ENCODE measurements at regions not wholly inside any gene's neighbourhood (a gene's known extent, or its start where the extent isn't known, plus 50 kb on each side); places are given as distances from the start of the nearest gene placed in this dataset.

- DNase-seq (ENCODE audit: low read depth): no peak
- H3K4me3 ChIP-seq (ENCODE audit: low read depth, low read length): no peak overlapping the region
- in situ Hi-C loops (cut with HindIII; ENCODE audit: low sequenced_read_pairs): no loop called here
- TF ChIP-seq CTCF (IDR thresholded peaks at IDR 0.05; ENCODE audit: low read depth, low read length, missing control alignments): no peak
These were observed 346.6 kb downstream of the DHX15 start for GRCh38 chr4:24237709-24238108.

- in situ Hi-C loops (cut with HindIII; ENCODE audit: low sequenced_read_pairs): no loop called here
- DNase-seq (ENCODE audit: low read depth): no peak
- no peak for TF ChIP-seq CTCF (IDR thresholded peaks at IDR 0.05; ENCODE audit: low read depth, low read length, missing control alignments)
- no peak overlapping the region for H3K4me3 ChIP-seq (ENCODE audit: low read depth, low read length)
These were observed 346.7 kb upstream of the PPARGC1A start for GRCh38 chr4:24236532-24236931.

- in situ Hi-C loops (cut with HindIII; ENCODE audit: low sequenced_read_pairs): no loop called here
- no peak for TF ChIP-seq CTCF (IDR thresholded peaks at IDR 0.05; ENCODE audit: low read depth, low read length, missing control alignments)
- no peak overlapping the region for H3K4me3 ChIP-seq (ENCODE audit: low read depth, low read length)
- no peak for DNase-seq (ENCODE audit: low read depth)
These were observed 346.3 kb upstream of the PPARGC1A start for GRCh38 chr4:24236120-24236519.

- DNase-seq (ENCODE audit: low read depth): no peak
- in situ Hi-C loops (cut with HindIII; ENCODE audit: low sequenced_read_pairs): no loop called here
- no peak for TF ChIP-seq CTCF (IDR thresholded peaks at IDR 0.05; ENCODE audit: low read depth, low read length, missing control alignments)
- no peak overlapping the region for H3K4me3 ChIP-seq (ENCODE audit: low read depth, low read length)
These were observed 345.8 kb upstream of the PPARGC1A start for GRCh38 chr4:24235618-24236017.

- TF ChIP-seq CTCF (IDR thresholded peaks at IDR 0.05; ENCODE audit: low read depth, low read length, missing control alignments): no peak
- in situ Hi-C loops (cut with HindIII; ENCODE audit: low sequenced_read_pairs): no loop called here
- DNase-seq (ENCODE audit: low read depth): no peak
- H3K4me3 ChIP-seq (ENCODE audit: low read depth, low read length): no peak overlapping the region
These were observed 344.5 kb upstream of the PPARGC1A start for GRCh38 chr4:24234288-24234848.

GRCh38 chr4:24230955-24231354 is 341.1 kb upstream of the PPARGC1A start:
- H3K4me3 ChIP-seq (ENCODE audit: low read depth, low read length): no peak overlapping the region
- no peak for DNase-seq (ENCODE audit: low read depth)
- TF ChIP-seq CTCF (IDR thresholded peaks at IDR 0.05; ENCODE audit: low read depth, low read length, missing control alignments): no peak
- in situ Hi-C loops (cut with HindIII; ENCODE audit: low sequenced_read_pairs): no loop called here

- in situ Hi-C loops (cut with HindIII; ENCODE audit: low sequenced_read_pairs): no loop called here
- TF ChIP-seq CTCF (IDR thresholded peaks at IDR 0.05; ENCODE audit: low read depth, low read length, missing control alignments): no peak
- no peak for DNase-seq (ENCODE audit: low read depth)
- no peak overlapping the region for H3K4me3 ChIP-seq (ENCODE audit: low read depth, low read length)
These were observed 340.1 kb upstream of the PPARGC1A start for GRCh38 chr4:24229978-24230377.
